Activated CD8-positive, alpha-beta memory T cell treated with anti-CD3 and anti-CD28 coated beads for 24 hours (primary cell): ENCODE measurements at regions not wholly inside any gene's neighbourhood (a gene's known extent, or its start where the extent isn't known, plus 50 kb on each side); places are given as distances from the start of the nearest gene placed in this dataset.

Source experiments
- DNase-seq: peaks from one replicate; pipeline ENCODE4 v3.0.0-alpha.2; 2020

DNA sequence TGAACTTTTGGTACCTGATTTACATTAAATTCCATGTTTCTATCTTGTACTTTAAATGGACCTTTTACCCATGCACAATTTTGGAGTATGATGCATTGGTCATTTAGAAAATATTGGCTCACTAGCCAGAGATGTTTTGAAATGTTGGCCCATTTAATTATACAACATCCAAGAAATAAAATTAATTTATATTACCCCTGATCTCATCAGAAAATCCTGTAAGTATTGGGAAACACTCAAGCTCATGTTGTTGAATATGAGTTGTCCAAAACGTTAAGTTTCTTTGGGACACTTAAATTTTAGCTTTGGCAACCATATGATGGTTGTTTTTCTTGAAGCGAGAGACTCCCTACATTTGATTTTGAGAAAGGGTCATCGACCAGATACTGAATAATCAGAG, 492.7 kb downstream of the RPS24 start:
- no peak for DNase-seq

DNA sequence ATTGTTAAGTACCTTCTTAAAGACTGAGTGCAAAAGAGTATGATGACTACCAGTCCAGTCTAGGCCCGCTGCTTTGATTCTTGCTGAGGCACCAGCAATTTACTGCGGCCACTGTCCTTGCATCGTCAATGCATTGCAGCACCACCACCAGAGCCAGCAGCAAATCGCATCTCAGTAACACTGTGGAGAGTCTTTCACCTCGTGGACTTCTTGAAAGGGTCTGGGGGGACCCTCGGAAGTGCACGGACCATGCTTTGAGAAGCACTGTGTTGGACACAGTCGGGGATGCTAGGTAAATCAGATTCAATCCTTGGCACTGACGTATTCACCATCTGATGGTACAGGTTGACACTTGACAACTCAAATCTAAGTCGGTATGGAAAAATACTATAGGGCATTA, 493.6 kb downstream of the RPS24 start:
- no peak for DNase-seq

DNA sequence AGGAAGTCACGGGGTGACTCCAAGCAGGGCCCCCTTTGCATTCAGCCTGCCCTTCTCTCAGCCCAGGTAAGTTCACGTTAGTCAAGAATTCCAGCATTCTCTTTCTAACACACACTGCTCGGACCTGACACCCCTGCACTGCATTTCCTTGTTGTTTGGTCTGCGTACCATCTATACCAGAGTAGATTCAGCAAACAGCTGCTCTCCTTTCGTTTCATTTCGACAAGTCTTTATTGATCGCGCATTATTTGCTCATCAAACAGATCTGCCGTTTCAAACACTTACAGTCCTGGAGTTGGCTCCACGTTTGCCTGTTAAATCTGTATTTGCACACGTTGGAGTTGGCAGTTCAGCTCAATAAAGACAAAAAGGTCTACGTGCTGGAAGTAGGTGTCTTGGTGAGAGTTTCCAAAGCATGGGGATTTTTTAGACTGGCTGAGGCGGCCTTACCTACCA, 495.1 kb downstream of the RPS24 start:
- DNase-seq: no peak

DNA sequence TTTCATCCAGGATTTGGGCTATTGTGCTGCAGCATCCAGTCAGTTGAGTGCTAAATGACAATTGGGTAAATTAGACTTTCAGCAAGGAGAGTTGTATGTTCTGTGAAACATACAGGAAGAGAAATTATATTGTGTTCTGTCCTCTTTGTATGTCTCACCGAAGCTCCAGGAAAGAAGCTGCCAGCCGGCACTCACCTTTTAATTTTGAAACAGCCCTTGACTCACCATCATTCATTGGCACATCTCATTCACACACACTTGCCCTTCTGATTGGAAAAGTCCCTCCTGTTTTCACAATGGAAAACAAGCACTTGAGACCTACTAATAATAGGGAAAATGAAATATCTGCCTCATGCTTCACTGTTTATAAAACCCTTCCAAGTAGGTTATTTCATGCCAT, 495.6 kb downstream of the RPS24 start:
- DNase-seq: no peak

DNA sequence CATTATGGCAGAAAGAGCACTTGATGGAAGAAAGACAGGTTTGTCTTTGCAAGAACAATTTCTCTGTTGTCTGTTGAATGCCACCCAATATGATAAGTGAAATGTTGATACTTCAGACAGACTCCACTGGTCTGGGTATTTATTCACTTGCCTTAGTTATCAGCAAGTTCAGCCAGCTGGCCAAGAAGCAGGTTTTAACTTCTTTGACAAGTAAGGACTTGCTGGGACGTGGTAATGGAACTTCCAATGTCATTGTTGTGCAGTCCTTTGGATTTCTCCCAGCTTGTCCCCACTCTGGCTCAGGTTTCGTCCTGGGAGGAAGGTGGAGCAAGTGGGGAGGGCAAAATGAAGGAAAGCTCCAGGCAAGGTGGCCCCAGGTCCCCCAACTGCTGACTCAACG, 497.4 kb downstream of the RPS24 start:
- DNase-seq: no peak

DNA sequence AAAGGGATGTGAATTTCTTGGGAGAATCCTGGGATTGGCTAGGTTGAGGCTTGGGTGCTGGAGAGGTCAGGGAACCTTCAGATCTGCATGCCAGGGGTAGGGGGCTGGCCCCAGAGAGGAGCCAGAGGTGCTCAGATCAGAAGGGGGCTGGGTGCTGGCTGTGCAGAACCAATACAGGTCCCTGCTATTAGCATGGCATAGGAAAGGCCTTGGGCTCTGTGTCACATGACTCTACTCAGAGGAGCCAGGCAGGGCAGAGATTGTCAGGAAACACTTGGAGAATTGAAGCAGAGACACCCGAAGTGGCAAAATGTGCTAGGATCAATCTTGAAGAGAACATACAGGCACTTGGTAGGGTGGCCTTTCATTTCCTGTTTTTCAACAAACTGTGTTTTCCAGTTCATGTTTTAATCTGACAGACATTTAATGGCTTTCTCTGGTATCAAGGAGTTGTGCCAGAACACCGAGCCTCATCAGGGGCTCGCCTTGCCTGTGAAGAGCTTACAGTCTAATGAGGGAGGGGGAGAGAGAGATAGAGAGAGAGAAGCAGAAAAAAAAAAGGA, 498.9 kb downstream of the RPS24 start:
- DNase-seq: no peak

DNA sequence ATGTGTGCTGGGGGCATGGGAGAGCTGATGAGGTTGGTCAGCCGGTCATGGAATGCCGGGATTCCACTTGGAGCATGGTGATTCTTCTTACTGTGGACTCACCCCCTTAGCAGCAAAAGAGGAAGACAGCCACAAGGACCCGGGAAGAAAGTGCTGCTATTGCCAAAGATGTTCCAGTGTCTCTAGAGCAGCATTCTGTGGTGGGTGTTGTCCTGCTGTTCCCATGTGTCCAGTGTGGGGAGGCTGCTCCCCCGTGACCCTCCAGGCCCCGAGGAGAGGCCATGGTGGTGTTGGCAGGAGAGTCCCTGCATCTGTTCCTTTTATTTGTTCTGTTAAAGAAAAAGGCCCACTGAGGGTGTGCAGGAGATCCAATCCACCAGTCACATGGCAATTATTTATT, 499.4 kb downstream of the RPS24 start:
- DNase-seq: no peak

DNA sequence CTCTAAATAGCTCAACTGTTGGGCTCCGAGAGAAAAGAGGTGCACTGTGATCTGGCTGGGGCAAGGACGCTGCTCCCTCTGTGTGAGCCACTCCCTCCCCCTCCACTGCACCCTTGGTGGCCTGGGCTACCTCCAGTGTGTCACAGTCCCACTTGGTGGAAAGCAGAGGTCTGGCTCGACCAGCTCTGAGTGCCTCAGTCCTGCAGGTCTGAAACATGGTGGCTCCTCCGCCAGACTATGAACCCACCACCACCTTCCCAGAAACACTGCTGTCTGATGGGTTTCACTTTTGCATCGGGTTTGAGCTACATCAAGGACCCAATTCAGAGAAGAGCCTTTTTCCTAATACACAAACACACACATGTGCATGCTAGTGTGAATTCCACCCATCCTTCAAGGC, 500.1 kb downstream of the RPS24 start:
- no peak for DNase-seq

DNA sequence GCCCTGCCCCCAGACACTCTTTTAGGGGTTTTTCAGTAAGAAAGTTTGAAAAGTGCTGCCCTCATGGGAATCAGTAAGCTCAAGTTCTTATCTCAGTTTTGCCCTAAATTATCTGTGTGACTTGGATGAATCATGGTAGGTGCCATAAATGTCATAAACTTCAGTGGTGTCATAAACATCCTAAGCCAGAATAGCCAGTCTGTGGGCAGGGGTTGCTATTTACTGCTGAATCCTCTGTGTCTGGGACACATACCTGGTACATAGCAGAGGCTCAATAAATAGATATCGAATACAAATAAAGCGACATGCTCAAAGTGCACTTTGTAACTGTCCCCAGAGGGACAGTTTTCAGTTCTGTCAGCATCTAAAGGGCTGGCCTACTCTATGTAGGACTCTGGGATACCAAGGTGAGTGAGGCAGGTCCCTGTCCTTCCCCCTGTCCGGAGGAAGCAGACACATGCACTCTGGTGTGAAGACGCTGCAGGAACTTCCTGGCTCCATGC, 502.1 kb downstream of the RPS24 start:
- DNase-seq: peak; percentile 13

DNA sequence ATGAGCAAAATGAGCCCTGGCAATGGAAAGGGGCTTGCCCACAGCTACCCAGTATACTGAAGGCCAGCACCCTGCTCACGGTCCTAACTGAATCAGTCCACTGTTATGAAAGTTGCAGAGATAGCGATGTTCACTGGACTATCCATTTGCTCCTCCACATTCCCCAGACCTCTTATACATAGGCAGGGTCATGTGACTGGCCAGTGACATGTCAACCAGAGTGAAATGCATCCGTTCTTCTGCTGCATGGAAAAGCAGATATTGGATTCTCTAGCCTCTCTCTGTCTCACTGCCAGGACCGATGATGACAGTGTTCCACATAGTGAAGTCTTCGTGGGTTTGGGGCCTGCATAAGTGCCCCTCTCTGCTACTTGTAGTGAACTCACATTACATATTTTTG, 503.4 kb downstream of the RPS24 start:
- DNase-seq: peak; percentile 17

DNA sequence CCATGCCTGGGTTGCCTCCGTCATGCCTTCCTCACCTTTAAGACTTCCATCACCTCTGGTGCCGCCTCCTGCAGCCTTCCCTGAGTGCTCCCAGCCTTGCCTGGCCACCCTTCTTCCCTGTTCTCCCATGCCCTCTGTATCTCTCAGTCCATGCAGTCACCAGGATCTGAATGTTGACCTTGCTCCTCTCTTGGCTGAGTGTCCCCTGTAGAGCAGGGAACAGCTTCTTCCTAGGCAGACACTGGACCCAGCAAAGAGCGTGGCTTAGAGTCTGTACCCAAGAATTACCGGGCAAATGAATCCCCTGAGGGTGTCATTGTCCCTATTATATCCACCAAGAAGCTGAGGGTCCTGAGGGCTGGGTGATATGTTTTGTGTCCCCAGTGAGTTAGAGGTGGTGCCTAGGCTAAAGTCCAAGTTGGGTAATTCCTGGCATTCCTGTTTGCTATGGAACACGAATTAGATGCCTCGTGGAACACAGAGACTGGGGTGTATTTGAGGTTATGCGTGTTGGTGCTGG, 505.6 kb downstream of the RPS24 start:
- peak; percentile 42 for DNase-seq

DNA sequence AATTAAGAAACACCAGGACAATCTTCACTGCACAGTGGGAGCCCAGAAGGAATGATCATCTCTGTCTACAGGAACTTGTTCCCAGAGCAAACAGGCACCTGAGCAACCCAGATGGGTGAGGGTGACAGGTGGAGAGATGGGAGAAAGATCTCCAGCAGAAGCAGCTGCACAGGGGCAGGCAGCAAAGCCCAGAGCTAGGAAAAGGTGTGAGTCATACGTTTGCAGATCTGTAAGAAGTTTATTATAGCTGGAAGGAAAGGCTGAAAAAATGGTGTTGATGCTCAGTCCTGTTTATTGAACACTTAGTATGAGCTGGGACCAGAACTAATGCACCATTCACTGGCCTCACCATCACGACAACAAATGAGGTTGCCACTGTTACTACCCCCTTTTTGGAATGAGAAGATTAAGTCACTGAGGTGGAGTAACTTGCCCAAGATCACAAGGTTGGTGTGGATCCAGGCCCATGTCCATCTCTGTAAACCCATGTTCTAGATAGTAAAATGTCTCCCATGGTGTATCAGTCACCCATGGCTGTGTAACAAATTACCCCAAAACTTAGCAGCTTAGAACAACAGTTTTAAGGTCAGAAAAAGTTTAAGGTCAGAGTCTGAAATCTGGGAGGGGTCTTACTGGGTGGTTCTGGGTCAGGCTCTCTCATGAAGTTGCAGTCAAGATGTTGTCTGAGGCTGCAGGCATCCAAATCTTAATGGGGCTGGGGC, 506.9 kb downstream of the RPS24 start:
- DNase-seq: no peak

DNA sequence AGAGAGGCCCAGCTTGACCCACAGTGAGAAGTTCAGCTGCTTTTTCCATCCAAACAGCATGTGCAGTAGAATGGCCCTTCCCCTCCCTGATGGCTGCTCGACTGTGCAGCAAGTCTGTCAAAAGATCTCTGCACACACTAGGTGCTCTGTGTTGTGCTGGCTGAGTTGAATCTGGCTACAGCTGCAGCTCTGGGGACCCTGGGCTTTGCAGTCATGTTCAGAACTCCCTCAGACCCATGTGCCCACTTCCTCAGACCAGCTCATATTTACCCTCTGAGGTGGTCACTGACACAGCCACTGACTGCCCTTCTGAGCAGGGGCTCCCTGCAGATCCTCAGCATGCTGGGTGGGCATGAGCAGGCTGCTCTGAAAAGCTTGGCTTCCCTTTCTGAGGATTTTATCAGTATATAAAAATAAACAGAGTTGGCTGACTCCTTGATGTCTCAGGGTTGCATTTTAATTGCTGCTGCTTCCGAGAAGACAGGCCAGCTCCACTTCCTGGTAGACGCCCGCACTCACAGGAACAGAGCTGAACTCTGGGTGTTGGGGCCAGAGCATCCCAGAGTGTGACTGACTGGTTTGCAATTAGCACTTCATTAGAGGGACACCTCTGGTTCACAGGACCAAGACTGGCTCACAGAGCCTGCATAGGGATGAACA, 507.9 kb downstream of the RPS24 start:
- DNase-seq: peak; percentile 48

DNA sequence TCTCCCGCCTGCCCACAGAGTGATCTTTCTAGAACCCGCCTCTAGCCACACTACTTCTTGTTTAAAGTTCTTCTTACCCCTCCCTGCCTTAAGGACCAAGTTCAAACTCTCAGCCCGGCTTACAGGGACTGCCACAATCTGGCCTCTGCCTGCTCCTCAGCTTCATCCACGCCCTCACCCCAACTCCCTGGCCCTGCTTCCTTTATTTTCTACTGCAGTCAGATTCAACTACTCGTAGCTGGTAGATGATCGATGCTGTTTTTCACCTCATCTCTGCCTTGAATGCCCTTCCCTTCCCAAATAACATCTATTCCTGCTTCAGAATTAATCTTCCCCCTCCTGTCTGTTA, 508.5 kb downstream of the RPS24 start:
- no peak for DNase-seq

DNA sequence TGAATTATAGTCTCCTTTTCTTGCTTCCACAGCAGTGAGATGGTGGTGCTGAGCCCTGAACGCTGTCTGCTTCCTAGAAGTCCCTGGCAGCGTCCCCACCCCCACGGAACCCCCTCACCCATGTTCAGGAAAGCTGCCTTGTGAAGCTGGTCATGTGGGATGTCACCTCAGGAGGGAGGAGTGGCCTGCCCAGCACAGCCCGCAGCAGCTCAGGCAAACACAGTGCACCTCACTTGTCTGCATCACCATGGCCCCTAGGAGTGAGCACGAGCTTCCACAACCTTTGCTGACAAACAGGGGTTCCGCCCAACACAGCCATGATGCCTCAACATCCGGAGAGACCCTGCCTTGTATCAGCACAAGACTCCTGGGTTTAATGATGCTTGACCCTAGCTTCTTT, 508.9 kb downstream of the RPS24 start:
- peak; percentile 32 for DNase-seq

DNA sequence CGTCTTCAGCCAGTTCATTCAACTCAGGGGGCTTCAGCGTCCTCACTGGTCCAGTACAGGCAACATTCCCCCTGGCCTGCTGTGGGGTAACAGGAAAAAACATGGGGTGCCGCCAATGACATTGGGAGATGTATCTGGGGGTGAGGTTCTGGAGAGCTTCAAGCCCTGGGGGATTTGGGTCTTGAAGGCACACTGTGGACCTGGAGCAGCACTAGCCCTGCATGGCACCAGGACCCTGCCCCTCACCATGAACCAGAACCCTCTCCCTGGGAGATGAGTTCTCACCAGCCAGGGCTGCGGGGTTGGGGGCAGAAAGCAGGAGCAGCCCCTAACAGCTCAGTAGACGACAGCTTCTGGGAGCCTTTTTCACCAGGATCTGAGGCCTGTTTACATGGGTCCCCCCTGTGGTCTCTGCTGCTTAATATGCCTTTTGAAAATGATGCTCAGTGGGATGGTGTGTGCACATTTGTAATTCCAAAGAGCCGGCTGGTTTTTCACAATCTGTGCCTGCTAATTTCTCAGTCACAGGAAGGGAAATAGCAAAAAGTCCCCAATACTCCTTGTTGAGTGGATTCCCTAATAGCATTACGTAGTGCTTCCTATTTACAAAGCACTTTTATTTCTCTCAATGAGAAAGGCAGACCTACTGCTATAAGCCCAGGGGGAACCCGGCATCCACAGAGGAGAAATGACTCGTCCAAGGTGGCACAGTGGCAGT, 509.5 kb downstream of the RPS24 start:
- DNase-seq: no peak

DNA sequence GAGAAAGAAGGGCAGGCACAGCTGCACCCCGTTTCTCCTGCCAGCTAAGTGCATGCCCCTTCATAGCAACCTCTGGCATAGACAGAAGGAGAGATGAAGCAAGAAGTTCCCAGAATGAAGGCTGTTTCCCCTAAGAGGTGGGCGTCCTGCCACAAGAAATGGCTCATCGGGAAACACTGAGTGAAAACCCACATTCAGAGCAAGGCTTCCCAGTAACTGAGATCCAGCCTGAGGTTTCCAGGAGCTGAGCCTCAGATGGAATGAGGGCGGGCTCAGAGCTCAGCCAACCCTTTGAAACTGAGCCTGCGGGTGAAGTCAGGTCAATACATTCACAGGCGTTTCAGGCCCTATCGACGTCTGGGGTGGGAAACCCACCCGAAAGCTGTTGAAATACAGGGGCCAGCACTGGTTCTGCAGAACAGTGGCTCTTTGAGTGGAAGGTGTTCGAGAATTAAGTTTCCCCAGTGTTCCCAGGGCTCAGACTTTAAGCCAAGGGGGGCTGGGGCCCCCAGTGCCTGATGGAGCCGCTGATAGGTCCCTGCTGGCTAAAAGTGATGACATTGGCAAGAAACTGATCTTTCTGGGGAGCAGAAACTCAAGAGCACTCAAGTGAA, 510.2 kb downstream of the RPS24 start:
- DNase-seq: peak; percentile 38

DNA sequence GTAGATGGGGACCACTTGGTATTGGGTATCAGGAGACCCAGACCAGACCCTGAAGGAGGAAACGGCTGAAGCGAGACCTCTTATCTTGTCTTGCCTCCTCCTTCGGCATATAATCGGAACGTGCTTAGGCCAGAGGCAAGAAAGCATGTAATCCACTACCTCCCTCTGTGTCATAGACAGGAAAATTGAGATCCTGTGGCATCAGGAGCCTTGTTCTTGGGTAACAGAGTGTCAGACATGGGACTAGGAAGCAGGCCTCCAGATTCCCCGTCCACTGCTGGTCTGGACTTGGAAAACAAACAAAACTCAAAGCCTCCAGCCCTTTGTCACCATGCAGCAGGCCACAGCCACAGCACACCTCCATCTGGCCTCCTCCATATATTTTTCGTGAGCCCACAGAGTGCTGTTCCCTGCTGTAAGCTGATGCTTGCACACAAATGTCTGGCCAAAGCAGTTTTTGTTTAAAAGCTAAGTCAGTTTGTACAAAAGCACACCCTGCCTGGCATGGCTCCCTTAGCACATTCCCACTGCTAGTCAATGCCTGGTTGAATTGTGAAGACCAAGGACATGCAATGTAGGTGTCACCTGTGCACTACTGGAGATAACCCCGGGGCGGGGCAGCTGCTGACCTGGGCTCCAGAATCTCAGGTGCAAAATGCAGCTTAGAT, 510.9 kb downstream of the RPS24 start:
- peak; percentile 24 for DNase-seq

DNA sequence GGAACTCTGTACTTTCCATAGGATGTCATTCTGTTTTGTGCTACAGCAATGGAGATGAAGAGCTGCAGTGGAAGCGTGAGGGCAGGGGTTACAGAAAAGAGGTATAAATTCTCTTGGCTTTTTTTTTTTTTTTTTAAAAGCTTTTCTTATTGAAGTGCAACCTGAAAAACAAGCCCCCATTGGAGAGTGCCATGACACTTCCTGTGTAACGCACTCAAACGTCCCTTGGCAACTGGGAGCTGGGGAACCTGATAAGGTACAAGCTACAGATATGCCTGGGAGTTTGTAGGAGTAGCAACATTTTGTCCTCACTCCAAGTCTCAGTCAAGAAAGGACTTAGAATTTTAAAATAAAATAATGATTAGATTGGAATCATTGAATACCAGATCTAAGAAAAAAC, 512.1 kb downstream of the RPS24 start:
- DNase-seq: no peak

DNA sequence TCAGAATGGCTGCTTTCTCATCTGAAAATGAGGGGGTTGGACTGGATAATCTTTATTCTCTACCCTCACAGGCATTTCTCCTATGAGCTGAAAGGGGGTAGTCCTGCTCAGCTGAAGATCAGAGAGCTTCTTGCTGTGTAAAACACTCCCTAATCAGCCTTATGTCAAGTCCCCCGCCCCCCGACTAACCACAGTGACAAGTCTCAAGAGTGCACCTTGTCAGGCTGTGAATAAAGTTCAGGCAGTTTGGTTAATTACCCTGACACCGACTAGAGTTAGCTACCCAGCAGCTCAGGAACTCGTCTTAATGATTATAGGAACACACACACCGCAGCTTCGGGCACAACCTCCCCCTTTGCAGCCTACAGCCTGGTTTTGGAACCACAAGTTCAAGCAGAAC, 513.7 kb downstream of the RPS24 start:
- DNase-seq: no peak

DNA sequence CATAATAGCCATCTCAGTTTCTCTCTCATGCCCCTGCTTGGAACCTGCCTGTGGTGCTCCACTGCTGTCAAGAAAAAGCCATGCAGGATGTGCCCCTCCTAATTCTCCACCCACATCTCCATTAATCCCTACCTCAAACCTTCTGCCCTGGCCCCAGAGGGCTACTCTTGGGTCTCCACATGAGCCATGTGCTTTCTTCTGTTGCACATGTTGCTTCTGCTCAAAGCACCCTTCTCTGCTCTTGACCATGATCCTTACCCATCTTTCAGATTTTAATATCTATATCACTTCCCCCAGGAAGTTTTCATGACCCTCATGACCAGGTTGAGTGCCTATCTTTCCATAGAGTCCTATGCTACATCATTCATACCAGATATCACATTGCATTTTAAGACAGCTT, 514.2 kb downstream of the RPS24 start:
- no peak for DNase-seq

DNA sequence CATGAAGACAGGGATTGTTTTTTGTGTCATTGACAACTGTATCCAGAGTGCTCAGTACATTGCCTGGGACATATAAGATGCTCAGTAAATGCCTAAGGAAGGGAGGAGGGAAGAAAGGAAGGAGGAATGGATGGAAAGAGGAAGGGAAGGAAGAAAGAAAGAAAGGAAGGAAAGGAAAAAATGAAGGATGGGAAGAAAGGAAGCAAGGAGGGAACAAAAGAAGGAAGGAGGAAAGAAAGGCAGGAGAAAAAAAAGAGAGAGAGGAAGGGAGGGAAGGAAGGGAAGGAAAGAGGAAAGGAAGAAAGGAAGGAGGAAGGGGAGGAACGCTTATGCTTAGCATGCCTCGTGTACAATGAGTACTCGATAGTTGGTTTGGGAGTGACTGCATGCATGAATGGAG, 514.7 kb downstream of the RPS24 start:
- no peak for DNase-seq
